ENCODE measurements at regions not wholly inside any gene's neighbourhood (a gene's known extent, or its start where the extent isn't known, plus 50 kb on each side); places are given as distances from the start of the nearest gene placed in this dataset.

- no peak overlapping the region for H2AFZ ChIP-seq (ENCODE audit: low read length)
- H3K9me2 ChIP-seq (replicated peaks; ENCODE audit: low read depth, low read length) = no peaks in the 10 kb centered on the region
- TF ChIP-seq CTCF (conservative IDR thresholded peaks at IDR 0.05; ENCODE audit: low read length) (no peak), EZH2phosphoT487 (IDR thresholded peaks at IDR 0.05; ENCODE audit: borderline replicate concordance) (no peak)
- no peak overlapping the region for H3K4me2 ChIP-seq (ENCODE audit: low read depth, low read length, poor library complexity, severe bottlenecking)
- no peaks in the 10 kb centered on the region for H3K79me2 ChIP-seq (ENCODE audit: insufficient read depth, low read length)
- no peaks in the 10 kb centered on the region for H3K4me1 ChIP-seq (ENCODE audit: insufficient read depth, low read length, poor library complexity, severe bottlenecking)
- no peaks in the 10 kb centered on the region for H4K20me1 ChIP-seq (ENCODE audit: insufficient read depth, low read length, poor library complexity, severe bottlenecking)
- no peaks in the 10 kb centered on the region; the same call in 1 of the 2 replicates for H3K9me3 ChIP-seq (ENCODE audit: insufficient read depth, low read depth, low read length)
- H3K9ac ChIP-seq (ENCODE audit: low read depth, low read length, poor library complexity, severe bottlenecking) = no peak overlapping the region
- no peaks in the 10 kb centered on the region for H3F3A ChIP-seq (ENCODE audit: low read depth)
- no peaks in the 10 kb centered on the region for H3K36me3 ChIP-seq (ENCODE audit: insufficient read depth, low read length)
- H3K4me3 ChIP-seq (ENCODE audit: low read length, poor library complexity, severe bottlenecking) = no peak overlapping the region
- no peaks in the 10 kb centered on the region for H3K27me3 ChIP-seq (ENCODE audit: insufficient read depth, low read length, poor library complexity, severe bottlenecking)
Measured at GRCh38 chr3:43999728-44000319, 241.9 kb upstream of the TOPAZ1 start.

GRCh38 chr3:44000586-44000985, 241.1 kb upstream of the TOPAZ1 start:
- no peak overlapping the region for H3K4me3 ChIP-seq (ENCODE audit: low read length, poor library complexity, severe bottlenecking)
- TF ChIP-seq EZH2phosphoT487 (IDR thresholded peaks at IDR 0.05; ENCODE audit: borderline replicate concordance) (no peak), CTCF (conservative IDR thresholded peaks at IDR 0.05; ENCODE audit: low read length) (no peak)
- H2AFZ ChIP-seq (ENCODE audit: low read length) = no peak overlapping the region
- no peaks in the 10 kb centered on the region for H3K79me2 ChIP-seq (ENCODE audit: insufficient read depth, low read length)
- no peaks in the 10 kb centered on the region; the same call in 1 of the 2 replicates for H3K9me3 ChIP-seq (ENCODE audit: insufficient read depth, low read depth, low read length)
- H3K9me2 ChIP-seq (replicated peaks; ENCODE audit: low read depth, low read length) = no peaks in the 10 kb centered on the region
- no peaks in the 10 kb centered on the region for H3K27me3 ChIP-seq (ENCODE audit: insufficient read depth, low read length, poor library complexity, severe bottlenecking)
- H3K4me1 ChIP-seq (ENCODE audit: insufficient read depth, low read length, poor library complexity, severe bottlenecking) = no peaks in the 10 kb centered on the region
- H3K4me2 ChIP-seq (ENCODE audit: low read depth, low read length, poor library complexity, severe bottlenecking) = no peak overlapping the region
- H3F3A ChIP-seq (ENCODE audit: low read depth) = no peaks in the 10 kb centered on the region
- no peak overlapping the region for H3K9ac ChIP-seq (ENCODE audit: low read depth, low read length, poor library complexity, severe bottlenecking)
- H3K36me3 ChIP-seq (ENCODE audit: insufficient read depth, low read length) = no peaks in the 10 kb centered on the region
- no peaks in the 10 kb centered on the region for H4K20me1 ChIP-seq (ENCODE audit: insufficient read depth, low read length, poor library complexity, severe bottlenecking)

GRCh38 chr3:44001072-44001471, 240.6 kb upstream of the TOPAZ1 start:
- Histone ChIP-seq H3K9me3 (ENCODE audit: insufficient read depth, low read depth, low read length) (no peaks in the 10 kb centered on the region; the same call in 1 of the 2 replicates), H3K4me1 (ENCODE audit: insufficient read depth, low read length, poor library complexity, severe bottlenecking) (no peaks in the 10 kb centered on the region), H3K9me2 (replicated peaks; ENCODE audit: low read depth, low read length) (no peaks in the 10 kb centered on the region), H3K4me2 (ENCODE audit: low read depth, low read length, poor library complexity, severe bottlenecking) (no peak overlapping the region), H3K79me2 (ENCODE audit: insufficient read depth, low read length) (no peaks in the 10 kb centered on the region), H3K4me3 (ENCODE audit: low read length, poor library complexity, severe bottlenecking) (no peak overlapping the region), H4K20me1 (ENCODE audit: insufficient read depth, low read length, poor library complexity, severe bottlenecking) (no peaks in the 10 kb centered on the region), H3K27me3 (ENCODE audit: insufficient read depth, low read length, poor library complexity, severe bottlenecking) (no peaks in the 10 kb centered on the region), H3K36me3 (ENCODE audit: insufficient read depth, low read length) (no peaks in the 10 kb centered on the region), H3K9ac (ENCODE audit: low read depth, low read length, poor library complexity, severe bottlenecking) (no peak overlapping the region), H2AFZ (ENCODE audit: low read length) (no peak overlapping the region), H3F3A (ENCODE audit: low read depth) (no peaks in the 10 kb centered on the region)
- no peak for TF ChIP-seq EZH2phosphoT487 (IDR thresholded peaks at IDR 0.05; ENCODE audit: borderline replicate concordance)
- no peak for TF ChIP-seq CTCF (conservative IDR thresholded peaks at IDR 0.05; ENCODE audit: low read length)

All from Loucy (cell line).